ENCODE measurements at regions not wholly inside any gene's neighbourhood (a gene's known extent, or its start where the extent isn't known, plus 50 kb on each side); places are given as distances from the start of the nearest gene placed in this dataset.

DNA sequence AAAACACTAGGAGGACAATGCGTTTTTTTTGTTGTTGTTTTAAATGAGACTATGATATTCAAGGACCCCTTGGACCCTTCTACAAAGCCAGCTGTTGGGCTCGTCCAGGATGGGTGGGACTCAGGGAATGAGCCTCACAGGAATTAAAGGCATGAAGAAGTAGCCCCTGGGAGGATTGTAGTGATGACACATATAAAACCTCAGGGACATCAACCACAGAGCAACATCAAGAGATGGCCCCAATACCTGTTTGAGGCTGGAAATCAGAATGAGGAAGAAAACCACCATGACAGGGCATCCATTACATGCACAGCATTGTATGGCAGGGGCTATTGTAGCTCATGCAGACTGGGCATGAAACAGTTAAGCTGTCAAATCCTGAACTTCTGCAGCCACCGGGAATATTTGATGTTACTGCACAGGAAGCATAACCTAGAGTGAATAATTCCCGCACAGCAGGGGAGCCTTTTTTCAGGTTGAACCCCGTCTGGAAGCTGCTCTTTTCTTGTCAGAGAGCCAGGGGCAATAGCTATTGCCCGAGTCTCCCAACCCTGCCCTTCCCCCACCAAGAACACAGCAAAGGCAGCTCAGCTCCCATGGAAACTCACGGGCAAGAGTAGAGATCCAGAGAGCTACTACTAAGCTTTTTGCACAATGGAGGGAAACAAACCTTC lies 140.2 kb upstream of the FGGY start:
- H3K27ac ChIP-seq (replicated peaks): no peak overlapping the region
- no peak overlapping the region for H3K4me3 ChIP-seq (replicated peaks; ENCODE audit: insufficient read depth, low read length)
- no peak for DNase-seq (ENCODE audit: low read depth in 1 of 2, low spot score in 1 of 2)
- H3K27me3 ChIP-seq (ENCODE audit: insufficient read depth, poor library complexity, severe bottlenecking): no peaks in the 10 kb centered on the region
- no peak for TF ChIP-seq POLR2AphosphoS5 (IDR thresholded peaks at IDR 0.05; ENCODE audit: low read depth)
- TF ChIP-seq SPI1 (IDR thresholded peaks at IDR 0.05; ENCODE audit: borderline replicate concordance, low read depth): no peak
- TF ChIP-seq, protein P1, sequence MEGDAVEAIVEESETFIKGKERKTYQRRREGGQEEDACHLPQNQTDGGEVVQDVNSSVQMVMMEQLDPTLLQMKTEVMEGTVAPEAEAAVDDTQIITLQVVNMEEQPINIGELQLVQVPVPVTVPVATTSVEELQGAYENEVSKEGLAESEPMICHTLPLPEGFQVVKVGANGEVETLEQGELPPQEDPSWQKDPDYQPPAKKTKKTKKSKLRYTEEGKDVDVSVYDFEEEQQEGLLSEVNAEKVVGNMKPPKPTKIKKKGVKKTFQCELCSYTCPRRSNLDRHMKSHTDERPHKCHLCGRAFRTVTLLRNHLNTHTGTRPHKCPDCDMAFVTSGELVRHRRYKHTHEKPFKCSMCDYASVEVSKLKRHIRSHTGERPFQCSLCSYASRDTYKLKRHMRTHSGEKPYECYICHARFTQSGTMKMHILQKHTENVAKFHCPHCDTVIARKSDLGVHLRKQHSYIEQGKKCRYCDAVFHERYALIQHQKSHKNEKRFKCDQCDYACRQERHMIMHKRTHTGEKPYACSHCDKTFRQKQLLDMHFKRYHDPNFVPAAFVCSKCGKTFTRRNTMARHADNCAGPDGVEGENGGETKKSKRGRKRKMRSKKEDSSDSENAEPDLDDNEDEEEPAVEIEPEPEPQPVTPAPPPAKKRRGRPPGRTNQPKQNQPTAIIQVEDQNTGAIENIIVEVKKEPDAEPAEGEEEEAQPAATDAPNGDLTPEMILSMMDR (IDR thresholded peaks at IDR 0.05; ENCODE audit: insufficient read depth, low read length): no peak
- TF ChIP-seq, protein P2, sequence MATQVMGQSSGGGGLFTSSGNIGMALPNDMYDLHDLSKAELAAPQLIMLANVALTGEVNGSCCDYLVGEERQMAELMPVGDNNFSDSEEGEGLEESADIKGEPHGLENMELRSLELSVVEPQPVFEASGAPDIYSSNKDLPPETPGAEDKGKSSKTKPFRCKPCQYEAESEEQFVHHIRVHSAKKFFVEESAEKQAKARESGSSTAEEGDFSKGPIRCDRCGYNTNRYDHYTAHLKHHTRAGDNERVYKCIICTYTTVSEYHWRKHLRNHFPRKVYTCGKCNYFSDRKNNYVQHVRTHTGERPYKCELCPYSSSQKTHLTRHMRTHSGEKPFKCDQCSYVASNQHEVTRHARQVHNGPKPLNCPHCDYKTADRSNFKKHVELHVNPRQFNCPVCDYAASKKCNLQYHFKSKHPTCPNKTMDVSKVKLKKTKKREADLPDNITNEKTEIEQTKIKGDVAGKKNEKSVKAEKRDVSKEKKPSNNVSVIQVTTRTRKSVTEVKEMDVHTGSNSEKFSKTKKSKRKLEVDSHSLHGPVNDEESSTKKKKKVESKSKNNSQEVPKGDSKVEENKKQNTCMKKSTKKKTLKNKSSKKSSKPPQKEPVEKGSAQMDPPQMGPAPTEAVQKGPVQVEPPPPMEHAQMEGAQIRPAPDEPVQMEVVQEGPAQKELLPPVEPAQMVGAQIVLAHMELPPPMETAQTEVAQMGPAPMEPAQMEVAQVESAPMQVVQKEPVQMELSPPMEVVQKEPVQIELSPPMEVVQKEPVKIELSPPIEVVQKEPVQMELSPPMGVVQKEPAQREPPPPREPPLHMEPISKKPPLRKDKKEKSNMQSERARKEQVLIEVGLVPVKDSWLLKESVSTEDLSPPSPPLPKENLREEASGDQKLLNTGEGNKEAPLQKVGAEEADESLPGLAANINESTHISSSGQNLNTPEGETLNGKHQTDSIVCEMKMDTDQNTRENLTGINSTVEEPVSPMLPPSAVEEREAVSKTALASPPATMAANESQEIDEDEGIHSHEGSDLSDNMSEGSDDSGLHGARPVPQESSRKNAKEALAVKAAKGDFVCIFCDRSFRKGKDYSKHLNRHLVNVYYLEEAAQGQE (IDR thresholded peaks at IDR 0.05; ENCODE audit: insufficient replicate concordance, low read depth): no peak
- TF ChIP-seq GABPA (IDR thresholded peaks at IDR 0.05; ENCODE audit: low read depth): no peak

DNA sequence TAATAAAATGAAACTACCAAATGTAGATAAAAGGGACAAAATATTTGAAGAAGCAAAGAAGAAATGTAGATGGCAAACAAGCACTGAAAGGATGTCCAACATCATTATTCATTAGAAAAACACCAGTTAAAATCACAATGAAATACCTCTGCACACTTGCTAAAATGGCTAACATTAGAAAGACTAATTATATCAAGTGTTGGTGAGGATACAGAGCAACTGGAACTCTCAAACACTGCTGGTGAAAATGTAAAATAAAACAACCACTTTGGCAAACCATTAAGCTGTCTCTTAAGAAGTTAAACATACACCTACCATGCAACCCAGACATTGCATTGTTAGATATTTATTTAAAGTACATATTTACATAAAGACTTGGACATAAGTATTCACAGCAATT lies 138.6 kb upstream of the FGGY start:
- H3K4me3 ChIP-seq (replicated peaks; ENCODE audit: insufficient read depth, low read length): no peak overlapping the region
- no peak overlapping the region for H3K27ac ChIP-seq (replicated peaks)
- TF ChIP-seq POLR2AphosphoS5 (IDR thresholded peaks at IDR 0.05; ENCODE audit: low read depth) (no peak), GABPA (IDR thresholded peaks at IDR 0.05; ENCODE audit: low read depth) (no peak)
- TF ChIP-seq, protein P1 (IDR thresholded peaks at IDR 0.05; ENCODE audit: insufficient read depth, low read length): no peak
- TF ChIP-seq, protein P2 (IDR thresholded peaks at IDR 0.05; ENCODE audit: insufficient replicate concordance, low read depth): no peak
- DNase-seq (ENCODE audit: low read depth in 1 of 2, low spot score in 1 of 2): no peak
- H3K27me3 ChIP-seq (ENCODE audit: insufficient read depth, poor library complexity, severe bottlenecking): no peaks in the 10 kb centered on the region

DNA sequence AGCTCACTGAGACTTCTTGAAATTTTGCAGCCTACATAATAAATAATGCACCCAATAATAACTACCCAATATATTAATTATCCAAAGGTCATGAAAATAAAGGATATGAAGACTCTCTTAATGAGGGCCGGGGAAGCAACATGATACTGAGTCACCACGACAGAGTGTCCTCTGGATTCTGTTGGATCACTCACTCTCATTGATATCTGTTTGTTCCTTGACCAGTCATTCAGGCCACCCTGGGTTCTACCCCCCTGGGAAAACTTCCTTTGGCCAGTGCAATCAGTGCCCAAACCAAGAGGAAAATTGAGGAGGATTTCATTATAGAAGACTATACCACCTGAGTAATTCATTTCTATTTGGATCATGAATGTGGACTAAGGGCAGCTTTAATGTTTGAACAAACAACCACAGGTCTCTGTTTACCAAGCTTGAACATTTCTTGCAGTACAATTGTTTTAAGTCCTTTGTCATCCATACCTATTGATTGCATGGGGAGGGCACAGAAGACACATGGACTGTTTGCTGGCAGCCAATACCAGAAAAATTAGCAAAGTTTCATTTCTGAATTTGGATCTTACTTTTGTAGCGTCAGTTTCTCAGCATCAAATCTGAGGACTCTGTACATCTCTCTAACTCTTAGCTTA lies 137.2 kb upstream of the FGGY start:
- H3K27me3 ChIP-seq (ENCODE audit: insufficient read depth, poor library complexity, severe bottlenecking): no peaks in the 10 kb centered on the region
- TF ChIP-seq POLR2AphosphoS5 (IDR thresholded peaks at IDR 0.05; ENCODE audit: low read depth) (no peak), GABPA (IDR thresholded peaks at IDR 0.05; ENCODE audit: low read depth) (no peak), SPI1 (IDR thresholded peaks at IDR 0.05; ENCODE audit: borderline replicate concordance, low read depth) (no peak)
- TF ChIP-seq, protein P1 (IDR thresholded peaks at IDR 0.05; ENCODE audit: insufficient read depth, low read length): no peak
- TF ChIP-seq, protein P2 (IDR thresholded peaks at IDR 0.05; ENCODE audit: insufficient replicate concordance, low read depth): no peak
- H3K27ac ChIP-seq (replicated peaks): no peak overlapping the region

More for the DNA sequence above, 137.2 kb upstream of the FGGY start:
- no peak for DNase-seq (ENCODE audit: low read depth in 1 of 2, low spot score in 1 of 2)
- no peak overlapping the region for H3K4me3 ChIP-seq (replicated peaks; ENCODE audit: insufficient read depth, low read length)

Measured in HL-60 (cell line).